HCT116 (cell line): ENCODE measurements at regions not wholly inside any gene's neighbourhood (a gene's known extent, or its start where the extent isn't known, plus 50 kb on each side); places are given as distances from the start of the nearest gene placed in this dataset.

Source experiments
- ATAC-seq: fragments of 200-7000 bp; cut with Tn5 transposase; 2 replicates; pipeline ENCODE4 v1.9.1; 2020; ENCODE audit warnings: mild to moderate bottlenecking, moderate library complexity
- BruUV-seq: library from RNA; stranded (reverse); fragments of 400-500 nt; replicated peaks from 2 replicates; lab custom pipeline; 2021; lab: Mats Ljungman, UMichigan
- CTCF ChIA-PET: fragments of 300-600 bp; sonication (Branson Sonifier 250); formaldehyde crosslinking; loops from one replicate; lab custom pipeline; 2021; ENCODE audit warnings: antibody characterized with exemption; lab: Charles Lee
- POLR2A ChIA-PET: fragments of 300-600, 350-600 bp; sonication (Branson Sonifier 250); formaldehyde crosslinking; loops from one replicate; lab custom pipeline; 2021; ENCODE audit warnings: antibody characterized with exemption; lab: Charles Lee
- RAD21 ChIA-PET, 2 experiments: fragments of 300-600 bp; sonication (Branson Sonifier 250); formaldehyde crosslinking; loops; one replicate each; lab custom pipeline; 2023; ENCODE audit warnings: low total read pairs in 2 of 2; ENCODE audit not compliant: uncharacterized antibody in 2 of 2, unreplicated experiment in 2 of 2, low non-redundant PET in 1 of 2; lab: Charles Lee
- DNase-seq: peaks from one replicate; pipeline ENCODE4 v3.0.0-alpha.2; 2010; ENCODE audit warnings: low read depth, low spot score
- H2AFZ ChIP-seq: fragments of 200-600 bp; shearing (Covaris generic), sonication (generic); 2 replicates; pipeline ENCODE4 v1.6.1; 2017; ENCODE audit warnings: low read depth, mixed run types, mixed read lengths, antibody characterized with exemption, low read length; ENCODE audit not compliant: poor library complexity, severe bottlenecking
- H3K27ac ChIP-seq: 2 replicates; pipeline ENCODE4 v1.5.1; 2012; ENCODE audit warnings: low read depth, low read length
- H3K27me3 ChIP-seq: fragments of 200-600 bp; sonication (generic); 2 replicates; pipeline ENCODE4 v1.6.1; 2016; ENCODE audit warnings: mixed run types, low read length, mixed read lengths; ENCODE audit not compliant: insufficient read depth
- H3K36me3 ChIP-seq, 2 experiments: fragments of 200-500 bp in 1 of 2; fragments of 200-600 bp in 1 of 2; sonication (Bioruptor generic) in 1 of 2; sonication (generic) in 1 of 2; 2 replicates each; pipeline versions ENCODE4 v1.5.1 to v1.6.1; 2014 to 2016; ENCODE audit warnings: low read length in 2 of 2, inconsistent platforms in 1 of 2, mixed read lengths in 1 of 2, mixed run types in 1 of 2; ENCODE audit not compliant: insufficient read depth in 2 of 2, control insufficient read depth in 1 of 2
- H3K4me1 ChIP-seq, 2 experiments: fragments of 200-600 bp in 1 of 2; sonication (generic) in 1 of 2; 2 replicates each; pipeline versions ENCODE4 v1.5.1 to v1.6.1; 2012 to 2017; ENCODE audit warnings: low read length in 2 of 2, inconsistent platforms in 1 of 2, mild to moderate bottlenecking in 1 of 2, mixed read lengths in 1 of 2, mixed run types in 1 of 2, moderate library complexity in 1 of 2; ENCODE audit not compliant: insufficient read depth in 2 of 2, control insufficient read depth in 1 of 2
- H3K4me2 ChIP-seq: fragments of 200-600 bp; sonication (generic); 2 replicates; pipeline ENCODE4 v1.6.1; 2017; ENCODE audit warnings: mixed run types, low read length, mixed read lengths
- H3K4me3 ChIP-seq, 2 experiments: fragments of 200-600 bp in 1 of 2; sonication (generic) in 1 of 2; replicated peaks in 1 of 2; 2 replicates each; pipeline ENCODE4 v1.5.1; 2011 to 2016; ENCODE audit warnings: low read length in 2 of 2, control low read depth in 1 of 2, low read depth in 1 of 2, mild to moderate bottlenecking in 1 of 2, mixed read lengths in 1 of 2, mixed run types in 1 of 2
- H3K79me2 ChIP-seq: fragments of 200-600 bp; sonication (generic); 2 replicates; pipeline ENCODE4 v1.6.1; 2017; ENCODE audit warnings: mild to moderate bottlenecking, mixed run types, low read length, moderate library complexity, mixed read lengths; ENCODE audit not compliant: insufficient read depth
- H3K9ac ChIP-seq: fragments of 200-600 bp; sonication (generic); 2 replicates; pipeline ENCODE4 v1.6.1; 2016; ENCODE audit warnings: low read length, mixed read lengths
- H3K9me2 ChIP-seq: fragments of 200-600 bp; sonication (generic), shearing (Covaris generic); 2 replicates; pipeline ENCODE4 v1.6.1; 2017; ENCODE audit warnings: mixed run types, mild to moderate bottlenecking, moderate library complexity; ENCODE audit not compliant: insufficient read depth
- H3K9me3 ChIP-seq, 2 experiments: fragments of 200-500 bp in 1 of 2; fragments of 200-600 bp in 1 of 2; sonication (Bioruptor generic) in 1 of 2; sonication (generic) in 1 of 2; 2 replicates each; pipeline ENCODE4 v1.6.1; 2014 to 2017; ENCODE audit warnings: low read length in 2 of 2, mixed read lengths in 2 of 2, inconsistent platforms in 1 of 2, low read depth in 1 of 2, mild to moderate bottlenecking in 1 of 2, mixed run types in 1 of 2, moderate library complexity in 1 of 2; ENCODE audit not compliant: control insufficient read depth in 1 of 2, insufficient read depth in 1 of 2
- H4K20me1 ChIP-seq: fragments of 200-600 bp; sonication (generic), shearing (Covaris generic); 2 replicates; pipeline ENCODE4 v1.6.1; 2017; ENCODE audit warnings: mixed run types, mild to moderate bottlenecking, moderate library complexity; ENCODE audit not compliant: insufficient read depth
- EGR1 ChIP-seq: IDR thresholded peaks from 2 replicates; pipeline ENCODE4 v1.6.1; 2012; ENCODE audit warnings: low read depth
- ELF1 ChIP-seq: IDR thresholded peaks from 2 replicates; pipeline ENCODE4 v1.6.1; 2012; ENCODE audit warnings: low read depth, borderline replicate concordance
- EZH2 ChIP-seq: fragments of 200-600 bp; sonication (generic); IDR thresholded peaks from 2 replicates; pipeline ENCODE4 v1.6.1; 2017; ENCODE audit warnings: antibody characterized with exemption, mixed run types
- FOSL1 ChIP-seq: IDR thresholded peaks from 2 replicates; pipeline ENCODE4 v1.6.1; 2012; ENCODE audit warnings: low read depth
- JUND ChIP-seq: IDR thresholded peaks from 2 replicates; pipeline ENCODE4 v1.6.1; 2012
- MAX ChIP-seq: IDR thresholded peaks from 2 replicates; pipeline ENCODE4 v1.6.1; 2012
- POLR2A ChIP-seq: IDR thresholded peaks from 2 replicates; pipeline ENCODE4 v1.7.0; 2011; ENCODE audit warnings: borderline replicate concordance; ENCODE audit not compliant: insufficient read depth, insufficient read length; ENCODE audit errors: extremely low read depth
- POLR2AphosphoS5 ChIP-seq: IDR thresholded peaks from 2 replicates; pipeline ENCODE4 v1.6.1; 2011; ENCODE audit warnings: mild to moderate bottlenecking, low read depth, low read length, moderate library complexity
- RAD21 ChIP-seq: IDR thresholded peaks from 2 replicates; pipeline ENCODE4 v1.6.1; 2012; ENCODE audit warnings: low read depth, mild to moderate bottlenecking
- SIN3A ChIP-seq: IDR thresholded peaks from 2 replicates; pipeline ENCODE4 v1.6.1; 2012; ENCODE audit warnings: low read depth
- SP1 ChIP-seq: IDR thresholded peaks from 2 replicates; pipeline ENCODE4 v1.6.1; 2012; ENCODE audit warnings: low read depth
- SRF ChIP-seq: IDR thresholded peaks from 2 replicates; pipeline ENCODE4 v1.6.1; 2012; ENCODE audit warnings: low read depth
- TCF7L2 ChIP-seq: IDR thresholded peaks from 2 replicates; pipeline ENCODE4 v1.7.0; 2011; ENCODE audit warnings: borderline replicate concordance, inconsistent platforms; ENCODE audit not compliant: insufficient read depth, insufficient read length; ENCODE audit errors: extremely low read depth
- YY1 ChIP-seq: IDR thresholded peaks from 2 replicates; pipeline ENCODE4 v1.6.1; 2011; ENCODE audit warnings: low read length, low read depth, moderate library complexity, mild to moderate bottlenecking; ENCODE audit not compliant: insufficient replicate concordance; ENCODE audit errors: extremely low read depth
- ZFX ChIP-seq: fragments of 450-650 bp; IDR thresholded peaks from 2 replicates; pipeline ENCODE4 v1.6.1; 2017
- ZNF274 ChIP-seq: fragments of 200-500 bp; sonication (Bioruptor generic); IDR thresholded peaks from 2 replicates; pipeline ENCODE4 v1.6.1; 2014; ENCODE audit warnings: mild to moderate bottlenecking, low read depth, low read length, inconsistent platforms
- intact Hi-C: fragments of 100-400 bp; cut with micrococcal nuclease; formaldehyde crosslinking; loops from 2 replicates; pipeline ENCODE4 v1.10.0; 2022
- TF ChIP-seq, protein P1 (sequence below): IDR thresholded peaks from 2 replicates; pipeline ENCODE4 v1.6.1; 2012
- TF ChIP-seq, protein P2 (sequence below): IDR thresholded peaks from 2 replicates; pipeline ENCODE4 v1.6.1; 2012; ENCODE audit warnings: low read depth

DNA sequence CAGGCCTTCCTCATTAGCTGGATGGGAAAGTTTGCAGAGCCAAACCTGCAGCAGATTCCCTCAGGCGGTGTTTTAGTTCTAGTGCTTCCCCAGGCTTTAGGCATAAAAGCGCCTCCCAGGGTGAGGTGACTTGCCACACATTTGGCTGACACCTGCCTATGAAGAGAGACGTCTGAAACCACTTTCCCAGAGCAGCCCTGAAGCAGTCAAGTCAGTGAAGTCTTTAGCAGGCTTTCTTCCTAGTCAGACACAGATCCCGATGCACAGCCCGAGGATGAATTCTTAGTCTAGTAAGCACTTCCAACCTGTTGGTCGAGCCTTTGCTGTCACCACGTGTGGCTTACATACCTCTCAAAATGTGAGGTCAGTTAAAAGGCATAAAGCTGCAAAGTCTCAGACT is 484.1 kb downstream of the SMARCA1 start:
- H3K27me3 ChIP-seq, result no peaks in the 10 kb centered on the region
- no peaks in the 10 kb centered on the region for H3K9me3 ChIP-seq
- POLR2A ChIA-PET, result no interaction called here

More for the DNA sequence above, 484.1 kb downstream of the SMARCA1 start:
- Histone ChIP-seq H3K9me2 (no peaks in the 10 kb centered on the region), H3K4me2 (no peak overlapping the region), H3K4me1 (no peaks in the 10 kb centered on the region), H2AFZ (no peak overlapping the region), H3K79me2 (no peaks in the 10 kb centered on the region), H4K20me1 (no peaks in the 10 kb centered on the region), H3K9ac (no peak overlapping the region), H3K27ac (no peak overlapping the region), H3K4me3 (no peak overlapping the region), H3K36me3 (no peaks in the 10 kb centered on the region)
- no peak for DNase-seq
- TF ChIP-seq POLR2A (no peak), RAD21 (no peak), POLR2AphosphoS5 (no peak), ZFX (no peak), JUND (no peak), SRF (no peak), YY1 (no peak), ZNF274 (no peak), SP1 (no peak), SIN3A (no peak), EGR1 (no peak), FOSL1 (no peak), MAX (no peak), ELF1 (no peak), TCF7L2 (no peak), EZH2 (no peak)
- TF ChIP-seq, protein P1, sequence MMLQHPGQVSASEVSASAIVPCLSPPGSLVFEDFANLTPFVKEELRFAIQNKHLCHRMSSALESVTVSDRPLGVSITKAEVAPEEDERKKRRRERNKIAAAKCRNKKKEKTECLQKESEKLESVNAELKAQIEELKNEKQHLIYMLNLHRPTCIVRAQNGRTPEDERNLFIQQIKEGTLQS, result no peak
- TF ChIP-seq, protein P2, sequence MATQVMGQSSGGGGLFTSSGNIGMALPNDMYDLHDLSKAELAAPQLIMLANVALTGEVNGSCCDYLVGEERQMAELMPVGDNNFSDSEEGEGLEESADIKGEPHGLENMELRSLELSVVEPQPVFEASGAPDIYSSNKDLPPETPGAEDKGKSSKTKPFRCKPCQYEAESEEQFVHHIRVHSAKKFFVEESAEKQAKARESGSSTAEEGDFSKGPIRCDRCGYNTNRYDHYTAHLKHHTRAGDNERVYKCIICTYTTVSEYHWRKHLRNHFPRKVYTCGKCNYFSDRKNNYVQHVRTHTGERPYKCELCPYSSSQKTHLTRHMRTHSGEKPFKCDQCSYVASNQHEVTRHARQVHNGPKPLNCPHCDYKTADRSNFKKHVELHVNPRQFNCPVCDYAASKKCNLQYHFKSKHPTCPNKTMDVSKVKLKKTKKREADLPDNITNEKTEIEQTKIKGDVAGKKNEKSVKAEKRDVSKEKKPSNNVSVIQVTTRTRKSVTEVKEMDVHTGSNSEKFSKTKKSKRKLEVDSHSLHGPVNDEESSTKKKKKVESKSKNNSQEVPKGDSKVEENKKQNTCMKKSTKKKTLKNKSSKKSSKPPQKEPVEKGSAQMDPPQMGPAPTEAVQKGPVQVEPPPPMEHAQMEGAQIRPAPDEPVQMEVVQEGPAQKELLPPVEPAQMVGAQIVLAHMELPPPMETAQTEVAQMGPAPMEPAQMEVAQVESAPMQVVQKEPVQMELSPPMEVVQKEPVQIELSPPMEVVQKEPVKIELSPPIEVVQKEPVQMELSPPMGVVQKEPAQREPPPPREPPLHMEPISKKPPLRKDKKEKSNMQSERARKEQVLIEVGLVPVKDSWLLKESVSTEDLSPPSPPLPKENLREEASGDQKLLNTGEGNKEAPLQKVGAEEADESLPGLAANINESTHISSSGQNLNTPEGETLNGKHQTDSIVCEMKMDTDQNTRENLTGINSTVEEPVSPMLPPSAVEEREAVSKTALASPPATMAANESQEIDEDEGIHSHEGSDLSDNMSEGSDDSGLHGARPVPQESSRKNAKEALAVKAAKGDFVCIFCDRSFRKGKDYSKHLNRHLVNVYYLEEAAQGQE, result no peak
- RAD21 ChIA-PET, result no interaction called here
- no TSS peak for BruUV-seq
- no peak for ATAC-seq
- intact Hi-C loops, result no loop called here
- CTCF ChIA-PET, result no interaction called here
